Astrocyte (in vitro differentiated cells and primary cell): ENCODE measurements at regions not wholly inside any gene's neighbourhood (a gene's known extent, or its start where the extent isn't known, plus 50 kb on each side); places are given as distances from the start of the nearest gene placed in this dataset.

ENCODE experiments used
- DNase-seq: peaks from one replicate; pipeline ENCODE4 v3.0.0-alpha.2; 2010; ENCODE audit warnings: low read depth
- FAIRE-seq: peaks from 2 replicates; lab custom pipeline; 2011; peaks lifted over from hg19 to GRCh38; lab: Jason Lieb, UNC
- H2AFZ ChIP-seq: 2 replicates; pipeline ENCODE4 v1.6.0; 2012; ENCODE audit warnings: low read depth, low read length, inconsistent platforms
- H3K27ac ChIP-seq: 2 replicates; pipeline ENCODE4 v1.5.1; 2011; ENCODE audit warnings: low read depth, low read length, inconsistent platforms
- H3K27me3 ChIP-seq: 2 replicates; pipeline ENCODE4 v1.6.0; 2011; ENCODE audit warnings: low read length, inconsistent platforms; ENCODE audit not compliant: insufficient read depth
- H3K36me3 ChIP-seq: 2 replicates; pipeline ENCODE4 v1.5.1; 2011; ENCODE audit warnings: low read length, inconsistent platforms; ENCODE audit not compliant: insufficient read depth
- H3K4me1 ChIP-seq: 2 replicates; pipeline ENCODE4 v1.5.1; 2011; ENCODE audit warnings: low read length, inconsistent platforms; ENCODE audit not compliant: insufficient read depth
- H3K4me2 ChIP-seq: 2 replicates; pipeline ENCODE4 v1.6.0; 2012; ENCODE audit warnings: low read length, inconsistent platforms
- H3K4me3 ChIP-seq: 2 replicates; pipeline ENCODE4 v1.5.1; 2011; ENCODE audit warnings: low read depth, mild to moderate bottlenecking, low read length, inconsistent platforms; ENCODE audit not compliant: insufficient read depth
- H3K79me2 ChIP-seq: 2 replicates; pipeline ENCODE4 v1.6.0; 2012; ENCODE audit warnings: mild to moderate bottlenecking, low read length, inconsistent platforms; ENCODE audit not compliant: insufficient read depth
- H3K9ac ChIP-seq: 2 replicates; pipeline ENCODE4 v1.6.0; 2012; ENCODE audit warnings: mild to moderate bottlenecking, low read length, inconsistent platforms
- H3K9me3 ChIP-seq: 2 replicates; pipeline ENCODE4 v1.5.1; 2012; ENCODE audit warnings: low read depth, mild to moderate bottlenecking, low read length, inconsistent platforms; ENCODE audit not compliant: insufficient read depth
- H4K20me1 ChIP-seq: 2 replicates; pipeline ENCODE4 v1.6.0; 2012; ENCODE audit warnings: low read length, inconsistent platforms; ENCODE audit not compliant: insufficient read depth
- H3K27ac Mint-ChIP-seq: one replicate; pipeline ENCODE4 v1.8.0; 2021; ENCODE audit warnings: mild to moderate bottlenecking, mixed read lengths; ENCODE audit not compliant: unreplicated experiment
- H3K27me3 Mint-ChIP-seq: one replicate; pipeline ENCODE4 v1.8.0; 2021; ENCODE audit warnings: low read depth, mixed read lengths; ENCODE audit not compliant: unreplicated experiment
- H3K36me3 Mint-ChIP-seq: one replicate; pipeline ENCODE4 v1.8.0; 2021; ENCODE audit warnings: low read depth, mixed read lengths; ENCODE audit not compliant: unreplicated experiment
- H3K4me1 Mint-ChIP-seq: one replicate; pipeline ENCODE4 v1.8.0; 2021; ENCODE audit warnings: low read depth, mixed read lengths; ENCODE audit not compliant: unreplicated experiment
- H3K4me3 Mint-ChIP-seq: one replicate; pipeline ENCODE4 v1.8.0; 2021; ENCODE audit warnings: mild to moderate bottlenecking, moderate library complexity, mixed read lengths; ENCODE audit not compliant: unreplicated experiment
- H3K9me3 Mint-ChIP-seq: one replicate; pipeline ENCODE4 v1.8.0; 2021; ENCODE audit warnings: mild to moderate bottlenecking, mixed read lengths; ENCODE audit not compliant: unreplicated experiment
- CTCF ChIP-seq: IDR thresholded peaks from 2 replicates; pipeline ENCODE4 v1.5.1; 2011; ENCODE audit warnings: low read depth, mild to moderate bottlenecking, inconsistent platforms, low read length, moderate library complexity; ENCODE audit not compliant: insufficient read depth
- EZH2 ChIP-seq: IDR thresholded peaks from 2 replicates; pipeline ENCODE4 v1.6.1; 2012; ENCODE audit warnings: mild to moderate bottlenecking, low read length, inconsistent platforms; ENCODE audit not compliant: insufficient read depth

DNA sequence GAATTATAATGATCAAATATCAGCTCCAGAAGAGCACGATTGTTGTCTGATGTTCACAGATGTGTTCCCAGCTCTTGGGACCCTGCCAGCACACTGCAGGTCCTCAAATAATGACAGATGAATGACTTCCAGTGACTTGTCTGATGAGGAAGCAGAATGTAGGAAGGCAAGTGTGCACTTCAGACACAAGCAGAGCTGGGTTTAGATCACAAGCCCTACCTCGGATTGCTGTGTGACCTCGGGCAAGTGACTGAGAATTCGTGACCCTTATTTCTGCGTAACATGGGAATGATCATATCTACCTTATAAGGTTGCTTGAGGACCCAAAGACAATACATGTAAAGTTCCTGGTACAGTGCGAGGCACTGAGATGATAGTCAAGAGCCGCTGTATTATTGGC lies 182.2 kb downstream of the ABCC12 start:
- no peak overlapping the region for H3K4me3 Mint-ChIP-seq
- H3K36me3 Mint-ChIP-seq, result no peaks in the 10 kb centered on the region
- Histone ChIP-seq H3K4me1 (no peaks in the 10 kb centered on the region), H3K79me2 (no peaks in the 10 kb centered on the region), H3K4me3 (no peak overlapping the region), H3K9ac (no peak overlapping the region), H3K4me2 (no peak overlapping the region), H3K36me3 (no peaks in the 10 kb centered on the region), H2AFZ (no peak overlapping the region), H3K27ac (no peak overlapping the region), H3K27me3 (no peaks in the 10 kb centered on the region), H3K9me3 (no peaks in the 10 kb centered on the region), H4K20me1 (no peaks in the 10 kb centered on the region)
- peaks cover 14% of the 10 kb centered on the region for H3K27me3 Mint-ChIP-seq
- FAIRE-seq, result no peak
- DNase-seq, result no peak
- TF ChIP-seq EZH2 (no peak), CTCF (no peak)
- H3K9me3 Mint-ChIP-seq, result no peaks in the 10 kb centered on the region
- no peak overlapping the region for H3K27ac Mint-ChIP-seq
- no peaks in the 10 kb centered on the region for H3K4me1 Mint-ChIP-seq

- H3K4me2 ChIP-seq, result no peak overlapping the region
- H3K4me1 ChIP-seq, result no peaks in the 10 kb centered on the region
- no peaks in the 10 kb centered on the region for H3K27me3 ChIP-seq
- FAIRE-seq (no peak), DNase-seq (no peak)
- no peak overlapping the region for H3K9ac ChIP-seq
- Mint-ChIP-seq H3K4me1 (no peaks in the 10 kb centered on the region), H3K27me3 (peaks cover 14% of the 10 kb centered on the region), H3K36me3 (no peaks in the 10 kb centered on the region), H3K9me3 (no peaks in the 10 kb centered on the region), H3K4me3 (no peak overlapping the region), H3K27ac (no peak overlapping the region)
- H3K27ac ChIP-seq, result no peak overlapping the region
- H2AFZ ChIP-seq, result no peak overlapping the region
- no peaks in the 10 kb centered on the region for H3K9me3 ChIP-seq
- H3K36me3 ChIP-seq, result no peaks in the 10 kb centered on the region
- H4K20me1 ChIP-seq, result no peaks in the 10 kb centered on the region
- H3K4me3 ChIP-seq, result no peak overlapping the region
- TF ChIP-seq EZH2 (no peak), CTCF (no peak)
- H3K79me2 ChIP-seq, result no peaks in the 10 kb centered on the region
Measured at GRCh38 chr16:47972246-47972985, 183.4 kb downstream of the ABCC12 start.

- H3K4me1 ChIP-seq, result no peaks in the 10 kb centered on the region
- Mint-ChIP-seq H3K36me3 (no peaks in the 10 kb centered on the region), H3K27ac (no peak overlapping the region), H3K27me3 (peaks cover 16% of the 10 kb centered on the region), H3K4me3 (no peak overlapping the region), H3K9me3 (no peaks in the 10 kb centered on the region), H3K4me1 (no peaks in the 10 kb centered on the region)
- no peaks in the 10 kb centered on the region for H3K9me3 ChIP-seq
- H4K20me1 ChIP-seq, result no peaks in the 10 kb centered on the region
- no peak overlapping the region for H3K4me3 ChIP-seq
- no peaks in the 10 kb centered on the region for H3K79me2 ChIP-seq
- no peaks in the 10 kb centered on the region for H3K36me3 ChIP-seq
- no peak overlapping the region for H2AFZ ChIP-seq
- H3K9ac ChIP-seq, result no peak overlapping the region
- DNase-seq, result no peak
- FAIRE-seq, result no peak
- H3K27ac ChIP-seq, result no peak overlapping the region
- no peaks in the 10 kb centered on the region for H3K27me3 ChIP-seq
- TF ChIP-seq CTCF, result no peak
- TF ChIP-seq EZH2, result no peak
- no peak overlapping the region for H3K4me2 ChIP-seq
Measured at GRCh38 chr16:47971225-47971624, 184.6 kb downstream of the ABCC12 start.
